Stimulated activated CD4-positive, alpha-beta T cell treated with anti-CD3 and anti-CD28 coated beads, Interleukin-1b, Interleukin-23, amount 100 ng/mL, for 1 hour (primary cell): ENCODE measurements at regions not wholly inside any gene's neighbourhood (a gene's known extent, or its start where the extent isn't known, plus 50 kb on each side); places are given as distances from the start of the nearest gene placed in this dataset.

Source experiments
- DNase-seq, 2 donors: peaks; one replicate each; pipeline ENCODE4 v3.0.0-alpha.2; 2020; ENCODE audit warnings: low read depth in 2 of 2

- no peak for DNase-seq
Observed at GRCh38 chr3:94258851-94259250, 196.0 kb downstream of the NSUN3 start.

DNA sequence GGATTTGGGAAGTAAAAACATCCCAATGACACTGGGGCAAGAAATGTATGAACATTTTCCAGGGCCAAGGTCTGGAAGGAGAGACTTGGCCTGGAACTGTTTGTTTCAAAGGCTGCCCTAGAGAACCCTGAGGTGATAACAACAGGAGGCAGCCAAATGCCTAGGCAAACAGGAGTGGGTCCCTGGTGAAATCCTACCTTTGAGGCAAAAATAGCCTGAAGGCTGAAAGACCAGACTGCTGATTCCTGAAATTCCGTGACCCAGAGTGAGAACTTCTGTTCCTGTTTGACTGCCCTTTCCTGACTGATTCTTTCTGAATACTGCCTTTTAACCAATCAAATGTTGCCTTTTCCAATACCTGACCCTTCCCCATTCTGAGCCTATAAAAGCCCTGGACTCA, 196.4 kb downstream of the NSUN3 start:
- no peak for DNase-seq

DNA sequence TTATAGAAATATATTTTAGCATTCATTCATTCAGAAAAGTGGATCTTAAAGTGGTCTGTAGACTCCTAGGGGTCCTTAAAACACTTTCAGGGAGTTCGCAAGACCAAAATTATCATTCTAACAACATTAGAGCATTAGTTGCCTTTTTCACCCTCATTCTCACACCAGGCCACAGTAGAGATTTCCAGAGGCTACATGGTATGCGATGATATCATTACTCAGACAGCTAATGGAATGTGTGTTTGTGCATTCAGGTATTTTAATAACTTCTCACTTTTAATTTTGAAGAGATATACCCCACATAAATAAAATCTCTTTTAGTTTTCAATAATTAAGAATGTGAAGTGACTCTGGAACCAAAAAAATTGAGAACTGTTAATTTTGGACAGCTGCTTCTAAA, 206.9 kb downstream of the NSUN3 start:
- DNase-seq, result no peak

DNA sequence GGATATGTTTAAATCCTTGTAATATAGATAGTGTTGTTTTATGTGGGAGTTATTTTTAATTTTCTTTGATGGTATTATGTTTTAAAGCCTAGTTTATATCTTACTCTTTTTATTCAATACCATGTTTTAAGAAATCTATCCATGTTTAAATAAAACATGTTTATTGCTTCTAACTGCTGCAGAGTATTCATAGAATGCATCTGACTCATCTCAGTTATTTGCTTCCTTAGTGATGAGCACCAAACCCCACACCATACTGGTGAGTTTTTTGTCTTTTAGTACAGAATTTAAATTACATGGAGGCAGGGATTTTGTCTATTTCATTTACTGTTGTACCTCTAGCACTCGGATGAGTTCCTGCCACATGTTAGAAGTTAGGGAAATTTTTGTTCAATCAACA, 209.2 kb downstream of the NSUN3 start:
- DNase-seq, result no peak

GRCh38 chr3:94280958-94281357, 218.1 kb downstream of the NSUN3 start:
- no peak for DNase-seq

DNA sequence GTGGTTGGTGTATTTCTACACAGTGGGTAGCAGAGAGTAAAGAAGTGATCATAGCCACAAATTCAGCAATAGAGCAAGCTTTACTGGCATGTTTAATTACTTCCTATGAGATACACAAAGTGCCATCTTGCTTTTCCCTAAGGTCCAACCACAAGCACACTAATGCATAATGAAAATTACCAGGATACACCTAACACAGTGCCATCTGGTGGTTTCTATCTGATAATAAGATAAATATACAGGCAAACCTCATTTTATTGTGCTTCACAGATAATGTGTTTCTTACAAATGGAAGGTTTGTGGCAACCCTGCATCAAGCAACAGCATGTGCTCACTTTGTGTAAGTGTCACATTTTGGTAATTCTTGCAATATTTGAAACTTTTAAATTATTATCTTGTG, 223.0 kb downstream of the NSUN3 start:
- DNase-seq, result no peak

- DNase-seq, result no peak
Observed at GRCh38 chr3:94291686-94292085, 228.8 kb downstream of the NSUN3 start.

DNA sequence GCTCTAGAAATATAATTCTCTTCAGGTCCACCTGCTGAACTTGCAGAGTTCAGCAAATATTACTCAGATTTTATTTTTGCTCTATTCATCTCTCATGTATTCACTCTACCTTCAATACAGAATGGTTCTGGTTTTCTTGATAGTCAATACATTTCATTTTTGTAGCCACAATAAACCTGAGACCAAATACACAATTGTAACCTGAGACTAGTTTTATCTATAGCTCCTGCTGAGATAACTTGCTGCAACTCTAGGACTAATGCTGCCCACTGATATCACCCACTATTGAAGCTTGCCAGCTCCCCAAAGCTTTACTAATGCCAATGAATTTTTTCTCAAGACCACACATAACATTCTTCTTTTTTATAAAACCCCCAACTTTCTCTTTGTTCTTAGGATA, 229.3 kb downstream of the NSUN3 start:
- no peak for DNase-seq

GRCh38 chr3:94293793-94294195, 230.9 kb downstream of the NSUN3 start:
- no peak for DNase-seq

GRCh38 chr3:94294806-94295205, 231.9 kb downstream of the NSUN3 start:
- DNase-seq, result no peak

DNA sequence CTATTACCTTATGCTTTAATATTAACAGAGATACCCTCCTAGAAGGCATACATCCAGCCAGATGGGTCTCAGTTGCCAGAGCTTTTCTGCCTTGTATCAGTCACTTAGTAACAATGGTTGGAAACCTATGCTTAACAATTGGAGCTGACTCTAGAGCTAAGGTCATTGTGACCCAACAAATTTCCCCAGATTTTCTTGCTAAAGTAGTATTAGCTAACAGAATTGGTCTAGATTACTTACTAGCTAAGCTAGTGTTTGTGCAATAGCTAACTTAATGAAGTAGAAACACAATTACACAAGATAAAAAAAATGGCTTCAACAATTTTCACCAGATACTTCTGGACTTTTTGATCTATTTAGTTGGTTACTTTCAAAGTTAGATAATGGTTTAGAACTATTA, 236.9 kb downstream of the NSUN3 start:
- DNase-seq, result no peak

GRCh38 chr3:94301366-94301765, 238.5 kb downstream of the NSUN3 start:
- no peak for DNase-seq

- DNase-seq, result no peak
Observed at GRCh38 chr3:94303266-94303665, 240.4 kb downstream of the NSUN3 start.

DNA sequence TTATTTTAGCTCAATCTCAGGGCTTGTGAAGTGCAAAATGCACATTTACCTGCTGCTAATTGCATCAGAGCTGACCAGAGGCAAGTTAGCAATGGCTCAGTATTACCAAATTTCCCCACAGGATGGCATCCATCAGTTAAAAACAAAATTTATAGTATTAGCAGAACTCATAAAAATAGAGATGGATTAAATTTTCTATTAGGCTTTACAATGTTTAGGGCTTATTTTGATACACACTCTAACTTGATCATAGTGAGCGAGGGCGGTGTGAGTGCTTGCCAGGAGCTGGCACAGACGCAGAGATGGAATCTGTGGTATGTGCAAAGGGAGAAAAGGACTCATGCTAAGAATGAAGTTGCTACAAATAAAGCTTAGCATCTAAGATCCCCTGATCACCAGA, 241.0 kb downstream of the NSUN3 start:
- DNase-seq, result no peak

DNA sequence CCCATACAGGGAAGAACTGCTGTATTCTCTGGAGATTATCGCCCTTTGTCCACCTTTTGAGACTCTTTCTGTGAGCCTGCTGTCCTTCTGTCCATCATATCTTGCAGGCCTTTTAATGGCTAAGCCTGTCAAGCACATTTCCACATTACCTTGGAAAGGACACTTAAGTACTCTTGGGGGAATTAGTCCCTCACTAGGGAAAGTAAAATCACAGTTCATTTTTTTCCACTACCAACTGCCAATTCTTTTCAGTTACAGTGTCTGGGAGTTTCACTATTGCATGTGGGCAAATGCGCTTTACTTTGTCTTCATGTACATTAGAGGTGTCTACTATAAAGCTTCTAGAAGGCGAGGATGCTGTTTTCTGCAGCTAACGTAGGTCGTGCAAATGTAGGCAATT, 242.1 kb downstream of the NSUN3 start:
- DNase-seq, result no peak

DNA sequence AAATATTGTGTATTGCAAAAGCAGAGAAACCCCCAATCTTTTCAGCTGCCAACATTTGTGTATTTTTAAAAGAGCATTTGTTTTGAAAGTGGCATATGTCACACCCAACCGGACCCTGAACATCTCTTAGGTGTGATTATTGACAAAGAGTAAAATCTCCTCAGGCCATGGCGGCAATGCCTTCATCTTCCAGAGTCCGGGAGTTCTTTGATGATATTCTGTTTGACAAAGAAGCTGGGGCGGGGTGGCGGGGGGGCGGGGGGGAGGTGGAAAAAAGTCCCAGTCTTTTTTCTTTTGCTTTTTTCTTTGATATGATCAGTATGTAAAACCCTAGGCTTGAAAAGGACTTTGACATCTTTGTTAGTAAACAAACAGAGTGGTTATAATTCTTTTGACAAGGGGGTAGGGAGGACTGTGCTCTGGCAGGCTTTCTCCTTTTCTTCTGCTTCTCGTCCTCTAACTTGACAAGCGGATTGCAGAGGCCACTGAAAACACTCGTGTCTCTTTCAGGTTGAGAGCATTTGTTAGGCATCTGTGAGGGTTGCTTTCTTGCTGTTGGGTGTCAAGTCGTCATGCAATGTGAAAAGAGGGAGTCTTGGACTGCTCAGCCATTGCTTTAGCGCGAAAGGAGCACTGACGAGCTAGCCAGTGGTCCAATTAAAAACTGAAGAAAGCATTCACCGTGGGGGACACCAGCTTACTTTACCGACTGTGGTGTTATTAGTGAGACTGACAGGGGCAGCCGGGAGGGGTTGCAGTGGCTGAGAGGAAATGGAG, 243.2 kb downstream of the NSUN3 start:
- no peak for DNase-seq

- DNase-seq, result no peak
Observed at GRCh38 chr3:94307588-94307987, 244.7 kb downstream of the NSUN3 start.

- no peak for DNase-seq
Observed at GRCh38 chr3:94308767-94309166, 245.9 kb downstream of the NSUN3 start.

- no peak for DNase-seq
Observed at GRCh38 chr3:94310341-94311135, 247.7 kb downstream of the NSUN3 start.

DNA sequence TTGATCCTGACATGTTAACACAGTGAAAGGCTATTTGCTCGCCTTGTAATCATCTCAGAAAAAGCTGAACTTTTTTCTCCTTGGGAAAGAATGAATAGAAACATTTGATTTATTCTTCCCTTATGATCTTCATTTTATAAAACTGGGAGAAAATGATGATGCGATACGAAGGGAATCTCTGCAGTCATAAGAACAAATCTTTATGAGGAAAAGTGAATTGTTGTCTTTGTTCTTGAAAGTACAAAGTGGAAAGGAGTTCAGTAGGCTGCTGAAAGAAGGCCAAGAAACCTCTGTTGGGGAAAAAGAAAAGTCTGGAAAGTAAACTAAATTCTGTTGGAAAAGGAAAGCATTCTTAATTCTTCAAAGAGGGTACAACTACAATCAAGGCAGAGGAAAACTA, 248.8 kb downstream of the NSUN3 start:
- no peak for DNase-seq

- DNase-seq, result no peak
Observed at GRCh38 chr3:94314218-94314883, 251.5 kb downstream of the NSUN3 start.

- DNase-seq, result no peak
Observed at GRCh38 chr3:94317017-94317416, 254.2 kb downstream of the NSUN3 start.

GRCh38 chr3:94323596-94323995, 260.7 kb downstream of the NSUN3 start:
- no peak for DNase-seq
